ENCODE measurements at regions not wholly inside any gene's neighbourhood (a gene's known extent, or its start where the extent isn't known, plus 50 kb on each side); places are given as distances from the start of the nearest gene placed in this dataset.

DNA sequence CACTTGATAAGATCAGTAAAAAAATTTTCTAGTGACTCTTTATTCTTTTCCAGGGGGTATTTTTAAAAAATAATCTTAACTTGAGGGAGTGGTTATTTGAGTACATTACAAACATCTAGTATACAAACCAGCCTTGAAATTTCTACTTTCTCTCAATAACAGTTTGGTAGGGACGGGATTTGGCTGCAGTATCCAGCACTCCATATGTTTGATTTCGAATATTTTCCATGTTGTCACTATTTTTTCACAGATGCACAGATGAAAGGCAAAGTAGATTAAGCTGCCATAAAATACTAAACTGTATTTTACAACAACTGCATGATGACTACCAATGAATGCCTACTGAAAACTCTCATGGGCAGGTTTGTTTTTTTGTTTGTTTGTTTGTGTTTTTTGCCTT lies 225.0 kb downstream of the COX7B2 start:
- DNase-seq: no peak

DNA sequence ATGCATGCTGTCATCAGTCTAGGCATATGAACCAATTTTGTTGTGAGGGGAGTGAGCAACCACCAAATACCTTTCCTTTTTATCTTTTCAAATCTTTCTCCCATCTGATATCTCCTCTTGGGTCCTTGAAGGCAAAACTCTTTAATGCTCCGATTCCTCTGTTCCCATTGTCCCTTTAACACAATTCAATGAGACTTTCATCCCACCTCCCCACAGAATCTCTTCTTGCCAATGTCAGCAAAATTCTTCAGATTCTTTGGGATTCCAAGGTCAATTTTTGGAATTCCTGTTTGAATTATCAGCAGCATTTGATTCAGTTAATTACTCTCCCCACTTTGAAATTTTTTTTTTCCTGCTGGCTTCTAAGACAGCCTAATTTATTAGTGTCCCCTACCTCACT lies 232.7 kb downstream of the COX7B2 start:
- DNase-seq: no peak

DNA sequence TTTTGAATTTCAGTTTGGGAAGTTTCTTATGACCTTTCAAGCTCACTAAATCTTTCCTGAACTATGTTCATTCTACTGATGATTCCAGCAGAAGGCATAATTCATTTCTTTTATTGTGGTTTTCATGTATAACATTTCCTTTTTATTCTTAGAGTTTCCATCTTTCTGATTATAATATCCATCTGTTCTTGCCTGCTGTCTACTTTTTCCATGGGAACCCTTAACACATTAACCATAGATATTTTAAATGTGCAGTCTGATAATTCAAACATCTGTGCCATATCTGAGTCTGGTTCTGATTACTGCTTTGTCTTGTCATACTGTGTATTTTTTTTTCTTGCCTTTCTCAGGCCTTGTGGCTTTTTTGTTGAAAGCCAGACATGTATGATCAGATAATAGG lies 234.7 kb downstream of the COX7B2 start:
- no peak for DNase-seq

DNA sequence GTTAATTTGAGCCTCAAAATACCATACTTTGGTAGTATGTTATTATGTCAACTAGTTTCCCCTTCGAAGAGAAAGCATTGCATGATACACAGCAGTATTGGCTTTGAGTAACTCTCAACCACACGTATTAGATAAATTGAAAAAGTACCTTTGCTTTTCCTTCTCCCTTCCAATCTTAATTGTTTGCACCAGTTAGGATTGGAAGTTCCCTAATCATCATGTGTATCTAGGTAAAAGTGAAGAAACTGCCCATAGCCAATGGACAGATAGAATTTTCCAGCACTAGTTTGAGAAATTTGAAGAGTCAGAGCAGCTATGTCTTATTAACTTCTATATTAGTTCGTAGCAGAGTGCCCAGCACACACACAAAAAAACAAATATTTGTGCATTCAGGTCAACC lies 241.3 kb downstream of the COX7B2 start:
- DNase-seq: no peak

DNA sequence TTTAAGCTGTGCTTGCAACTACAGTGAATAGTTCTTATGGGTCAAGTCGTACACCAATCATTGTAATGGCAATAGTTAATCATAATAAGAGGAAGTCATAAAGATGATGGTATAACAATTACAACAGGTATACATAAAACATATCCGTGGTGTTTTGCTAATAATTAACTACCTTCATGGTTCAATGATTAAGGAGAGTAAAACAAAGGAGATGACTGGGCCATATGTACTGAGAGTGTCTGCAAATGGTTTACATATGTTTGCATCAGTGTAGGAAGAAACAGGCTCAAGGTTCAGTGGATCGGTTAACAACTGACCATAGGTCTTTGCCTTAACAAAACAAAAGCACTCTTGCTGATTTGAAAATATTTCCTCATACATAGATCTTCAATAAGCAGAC lies 253.0 kb downstream of the COX7B2 start:
- no peak for DNase-seq

DNA sequence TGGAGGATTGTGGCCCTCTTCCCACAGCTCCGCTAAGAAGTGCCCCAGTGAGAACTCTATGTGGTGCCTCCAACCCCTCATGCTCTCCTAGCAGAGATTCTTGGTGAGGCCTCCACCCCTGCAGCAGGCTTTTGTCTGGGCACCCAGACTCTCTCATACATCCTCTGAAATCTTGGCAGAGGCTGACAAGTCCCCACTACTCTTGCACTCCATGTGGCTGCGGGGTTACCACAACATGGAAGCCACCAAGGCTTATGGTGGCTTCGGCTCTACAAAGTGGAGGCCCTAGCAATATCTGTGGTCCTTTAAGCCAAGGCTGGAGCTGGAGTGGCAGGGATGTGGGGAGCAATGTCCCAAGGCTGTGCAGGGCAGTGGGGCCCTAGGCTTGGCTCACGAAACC lies 255.2 kb downstream of the COX7B2 start:
- DNase-seq: no peak

DNA sequence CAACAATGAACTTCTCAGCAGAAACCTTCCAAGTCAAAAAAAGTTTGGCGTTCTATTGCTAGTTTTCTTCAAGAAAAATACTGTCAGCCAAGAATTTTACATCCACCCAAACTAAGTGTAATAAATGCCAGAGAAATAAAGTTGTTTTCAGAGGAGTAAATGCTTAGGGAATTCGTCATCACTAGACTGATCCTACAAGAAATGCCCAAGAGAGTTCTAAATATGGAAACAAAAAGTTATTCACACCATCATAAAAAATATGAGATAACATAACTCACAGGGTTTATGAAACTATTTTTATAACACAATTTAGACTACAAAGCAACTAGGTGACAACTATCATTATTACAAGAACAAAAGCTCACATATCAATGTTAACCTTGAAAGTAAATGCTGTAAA lies 259.5 kb upstream of the GABRA2 start:
- DNase-seq: no peak

DNA sequence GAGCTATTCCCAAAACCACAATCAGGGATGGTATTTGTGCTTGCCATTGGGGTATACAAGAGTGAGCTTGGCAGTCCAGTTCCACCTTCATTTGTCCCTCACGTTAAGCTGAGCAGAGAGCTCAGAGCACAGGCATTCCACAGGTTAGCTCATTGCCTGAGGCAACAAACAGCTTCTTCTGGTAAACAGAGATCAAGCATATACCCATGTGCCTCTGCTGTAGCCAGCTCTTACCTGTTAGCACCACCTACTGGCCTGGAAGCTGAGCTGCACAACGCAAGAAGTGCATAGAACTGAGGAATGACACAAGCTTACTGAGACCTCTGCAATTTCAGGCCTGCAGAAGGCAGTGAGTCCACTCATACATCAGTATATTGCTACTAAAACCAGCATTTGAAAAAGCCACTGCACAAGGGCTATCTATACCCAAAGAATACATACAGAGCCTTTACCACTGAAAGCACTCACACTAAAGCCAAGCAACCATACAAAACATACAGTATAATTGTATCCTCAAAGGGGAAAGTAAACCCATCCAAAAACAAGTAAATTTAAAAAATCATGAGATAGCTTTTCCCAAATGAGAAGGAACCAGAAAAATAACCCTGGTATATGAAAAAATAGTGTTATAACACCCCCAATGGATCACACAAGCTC lies 258.3 kb upstream of the GABRA2 start:
- peak; percentile 6 for DNase-seq

DNA sequence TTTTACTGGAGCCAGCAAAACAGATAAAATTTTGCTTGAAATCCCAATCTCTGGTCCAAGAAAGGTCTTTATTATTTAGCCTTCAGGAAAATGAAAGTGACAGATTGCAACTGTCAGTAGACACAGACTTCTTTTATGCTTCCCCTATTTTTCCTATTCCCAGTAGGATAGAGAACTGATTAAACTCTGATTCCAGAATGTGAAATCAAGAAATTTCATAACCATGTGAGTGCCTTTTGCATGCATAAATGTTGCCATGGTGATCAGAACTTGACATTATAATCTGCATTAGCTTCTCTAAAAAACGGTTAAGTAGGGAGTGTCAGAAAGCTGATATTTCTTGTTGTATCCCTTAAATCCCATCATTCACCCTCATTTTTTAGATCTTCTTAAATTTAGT lies 255.2 kb upstream of the GABRA2 start:
- no peak for DNase-seq

Measured in NCI-H774 (cell line).